ENCODE measurements at regions not wholly inside any gene's neighbourhood (a gene's known extent, or its start where the extent isn't known, plus 50 kb on each side); places are given as distances from the start of the nearest gene placed in this dataset.

GRCh38 chr2:138922973-138923563 is 142.9 kb upstream of the NXPH2 start:
- TF ChIP-seq EZH2phosphoT487 (IDR thresholded peaks at IDR 0.05; ENCODE audit: borderline replicate concordance, low read length), result no peak
- TF ChIP-seq EZH2 (IDR thresholded peaks at IDR 0.05; ENCODE audit: low read length, unreplicated experiment), result no peak
- peak; percentile 84 for TF ChIP-seq CTCF (conservative IDR thresholded peaks at IDR 0.05; ENCODE audit: low read depth, low read length)
